Gastrocnemius medialis (tissue), 4 donors: ENCODE measurements at regions not wholly inside any gene's neighbourhood (a gene's known extent, or its start where the extent isn't known, plus 50 kb on each side); places are given as distances from the start of the nearest gene placed in this dataset.

Experiments
- POLR2A ChIP-seq, 2 donors: fragments of 450-650 bp; IDR thresholded peaks; one replicate each; pipeline ENCODE4 v1.6.1; 2017; ENCODE audit warnings: antibody characterized with exemption in 2 of 2, mild to moderate bottlenecking in 2 of 2, moderate library complexity in 2 of 2
- TF ChIP-seq, protein P1 (sequence below), 5 experiments: fragments of 450-650 bp in 3 of 5; fragments of 200-600 bp in 2 of 5; sonication (generic) in 2 of 5; IDR thresholded peaks in 4 of 5; conservative IDR thresholded peaks in 1 of 5; 1 replicate in 4 of 5; 2 replicates in 1 of 5; pipeline ENCODE4 v1.5.1; 2016 to 2019; ENCODE audit warnings: antibody characterized with exemption in 5 of 5, mild to moderate bottlenecking in 3 of 5, moderate library complexity in 3 of 5

- TF ChIP-seq, protein P1, sequence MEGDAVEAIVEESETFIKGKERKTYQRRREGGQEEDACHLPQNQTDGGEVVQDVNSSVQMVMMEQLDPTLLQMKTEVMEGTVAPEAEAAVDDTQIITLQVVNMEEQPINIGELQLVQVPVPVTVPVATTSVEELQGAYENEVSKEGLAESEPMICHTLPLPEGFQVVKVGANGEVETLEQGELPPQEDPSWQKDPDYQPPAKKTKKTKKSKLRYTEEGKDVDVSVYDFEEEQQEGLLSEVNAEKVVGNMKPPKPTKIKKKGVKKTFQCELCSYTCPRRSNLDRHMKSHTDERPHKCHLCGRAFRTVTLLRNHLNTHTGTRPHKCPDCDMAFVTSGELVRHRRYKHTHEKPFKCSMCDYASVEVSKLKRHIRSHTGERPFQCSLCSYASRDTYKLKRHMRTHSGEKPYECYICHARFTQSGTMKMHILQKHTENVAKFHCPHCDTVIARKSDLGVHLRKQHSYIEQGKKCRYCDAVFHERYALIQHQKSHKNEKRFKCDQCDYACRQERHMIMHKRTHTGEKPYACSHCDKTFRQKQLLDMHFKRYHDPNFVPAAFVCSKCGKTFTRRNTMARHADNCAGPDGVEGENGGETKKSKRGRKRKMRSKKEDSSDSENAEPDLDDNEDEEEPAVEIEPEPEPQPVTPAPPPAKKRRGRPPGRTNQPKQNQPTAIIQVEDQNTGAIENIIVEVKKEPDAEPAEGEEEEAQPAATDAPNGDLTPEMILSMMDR (IDR thresholded peaks at IDR 0.05 in 4 of 5, conservative IDR thresholded peaks at IDR 0.05 in 1 of 5) = no peak
- TF ChIP-seq POLR2A (IDR thresholded peaks at IDR 0.05) = no peak
Measured at GRCh38 chr7:31214751-31215150, 125.8 kb downstream of the NEUROD6 start.
